Endothelial cell of umbilical vein (primary cell): ENCODE measurements at regions not wholly inside any gene's neighbourhood (a gene's known extent, or its start where the extent isn't known, plus 50 kb on each side); places are given as distances from the start of the nearest gene placed in this dataset.

Experiments used
- BruUV-seq: library from RNA; stranded (reverse); fragments of 400-500 nt; replicated peaks from 2 replicates; lab custom pipeline; 2021; lab: Mats Ljungman, UMichigan
- CTCF ChIA-PET: fragments of 300-600, 350-600 bp; sonication (Branson Sonifier 250); formaldehyde crosslinking; loops from one replicate; lab custom pipeline; 2021; ENCODE audit warnings: antibody characterized with exemption, inconsistent platforms; lab: Charles Lee
- POLR2A ChIA-PET: fragments of 300-600, 350-600 bp; sonication (Branson Sonifier 250); formaldehyde crosslinking; loops from one replicate; lab custom pipeline; 2021; ENCODE audit warnings: antibody characterized with exemption, inconsistent platforms; lab: Charles Lee
- DNase-seq: peaks from one replicate; pipeline ENCODE4 v3.0.0-alpha.2; 2011; ENCODE audit warnings: low read depth, low spot score
- FAIRE-seq: peaks from 2 replicates; lab custom pipeline; 2011; peaks lifted over from hg19 to GRCh38; lab: Jason Lieb, UNC
- H2AFZ ChIP-seq: 2 replicates; pipeline ENCODE4 v1.6.0; 2012; ENCODE audit warnings: low read depth, low read length, control low read depth, inconsistent platforms
- H3K27ac ChIP-seq: 2 replicates; pipeline ENCODE4 v1.5.1; 2011; ENCODE audit warnings: low read depth, mild to moderate bottlenecking, control low read depth, low read length, moderate library complexity; ENCODE audit not compliant: insufficient read depth
- H3K27me3 ChIP-seq, 2 experiments: 2 replicates each; pipeline versions ENCODE4 v1.6.0 to v1.6.1; 2011; ENCODE audit warnings: low read length in 2 of 2, mixed read lengths in 1 of 2; ENCODE audit not compliant: control insufficient read depth in 2 of 2, insufficient read depth in 2 of 2
- H3K36me3 ChIP-seq, 2 experiments: 2 replicates in 1 of 2; 3 replicates in 1 of 2; pipeline ENCODE4 v1.5.1; 2011; ENCODE audit warnings: low read length in 2 of 2, mild to moderate bottlenecking in 1 of 2, moderate library complexity in 1 of 2; ENCODE audit not compliant: control insufficient read depth in 2 of 2, insufficient read depth in 2 of 2; ENCODE audit errors: extremely low read depth in 1 of 2
- H3K4me1 ChIP-seq: 3 replicates; pipeline ENCODE4 v1.5.1; 2011; ENCODE audit warnings: mild to moderate bottlenecking, low read length; ENCODE audit not compliant: control insufficient read depth, insufficient read depth; ENCODE audit errors: extremely low read depth
- H3K4me2 ChIP-seq: 2 replicates; pipeline ENCODE4 v1.6.1; 2011; ENCODE audit warnings: low read length, control low read depth, mixed read lengths; ENCODE audit not compliant: insufficient read depth
- H3K4me3 ChIP-seq, 3 experiments: fragments of 200-600 bp in 1 of 3; sonication (generic), shearing (Covaris generic) in 1 of 3; replicated peaks in 1 of 3; 2 replicates each; pipeline ENCODE4 v1.5.1; 2011 to 2016; ENCODE audit warnings: control low read depth in 3 of 3, low read length in 3 of 3, mild to moderate bottlenecking in 2 of 3, inconsistent platforms in 1 of 3, low read depth in 1 of 3, moderate library complexity in 1 of 3; ENCODE audit not compliant: insufficient read depth in 1 of 3
- H3K79me2 ChIP-seq: 2 replicates; pipeline ENCODE4 v1.6.0; 2012; ENCODE audit warnings: low read length, inconsistent platforms; ENCODE audit not compliant: control insufficient read depth, insufficient read depth
- H3K9ac ChIP-seq: replicated peaks from 2 replicates; pipeline ENCODE3; 2011; ENCODE audit warnings: low read length, control low read depth; ENCODE audit not compliant: insufficient read depth; ENCODE audit errors: extremely low read depth
- H3K9me1 ChIP-seq: replicated peaks from 3 replicates; pipeline ENCODE4 v1.6.0; 2011; ENCODE audit warnings: mild to moderate bottlenecking, low read length; ENCODE audit not compliant: control insufficient read depth, insufficient read depth; ENCODE audit errors: extremely low read depth
- H3K9me3 ChIP-seq: replicated peaks from 2 replicates; pipeline ENCODE4 v1.5.1; 2012; ENCODE audit warnings: low read length, inconsistent platforms; ENCODE audit not compliant: control insufficient read depth, insufficient read depth
- H4K20me1 ChIP-seq: replicated peaks from 2 replicates; pipeline ENCODE3; 2011; ENCODE audit warnings: mild to moderate bottlenecking, low read length; ENCODE audit not compliant: control insufficient read depth, insufficient read depth; ENCODE audit errors: extremely low read depth
- CTCF ChIP-seq, 2 donors: IDR thresholded peaks; 1 replicate in 1 of 2; 2 replicates in 1 of 2; pipeline ENCODE4 v1.5.1; 2011; ENCODE audit warnings: low read length in 2 of 2, mild to moderate bottlenecking in 2 of 2, moderate library complexity in 2 of 2, control low read depth in 1 of 2, inconsistent platforms in 1 of 2, low read depth in 1 of 2; ENCODE audit not compliant: insufficient read depth in 1 of 2; ENCODE audit errors: extremely low read depth in 1 of 2
- EZH2 ChIP-seq: IDR thresholded peaks from 2 replicates; pipeline ENCODE4 v1.6.1; 2012; ENCODE audit warnings: borderline replicate concordance, low read depth, mild to moderate bottlenecking, moderate library complexity, low read length, inconsistent platforms; ENCODE audit not compliant: severe bottlenecking
- FOS ChIP-seq: IDR thresholded peaks from 2 replicates; pipeline ENCODE4 v1.6.1; 2011; ENCODE audit warnings: mild to moderate bottlenecking, low read length, moderate library complexity, borderline replicate concordance; ENCODE audit not compliant: insufficient read depth
- GATA2 ChIP-seq: IDR thresholded peaks from 2 replicates; pipeline ENCODE4 v1.7.0; 2011; ENCODE audit warnings: low read depth, mild to moderate bottlenecking, moderate library complexity, mixed read lengths, low read length; ENCODE audit not compliant: insufficient read length, insufficient read depth
- JUN ChIP-seq: IDR thresholded peaks from 2 replicates; pipeline ENCODE4 v1.6.1; 2011; ENCODE audit warnings: borderline replicate concordance, low read depth; ENCODE audit not compliant: insufficient read length, insufficient read depth
- MAX ChIP-seq: IDR thresholded peaks from 2 replicates; pipeline ENCODE4 v1.6.1; 2011; ENCODE audit not compliant: insufficient read depth, insufficient read length
- MYC ChIP-seq: IDR thresholded peaks from one replicate; pipeline ENCODE4 v1.6.1; 2011; ENCODE audit warnings: mild to moderate bottlenecking, low read depth, low read length
- POLR2A ChIP-seq: IDR thresholded peaks from 2 replicates; pipeline ENCODE4 v1.6.1; 2012; ENCODE audit warnings: low read depth, mild to moderate bottlenecking, control low read depth, low read length
- POLR2AphosphoS5 ChIP-seq: IDR thresholded peaks from 2 replicates; pipeline ENCODE4 v1.6.1; 2012; ENCODE audit warnings: low read depth, mild to moderate bottlenecking, control low read depth, low read length, moderate library complexity; ENCODE audit not compliant: insufficient read depth
- dilution Hi-C: fragments of 300-500 bp; cut with MboI; formaldehyde crosslinking; loops from one replicate; pipeline ENCODE4 v1.15.0; 2019; ENCODE audit warnings: low sequenced_read_pairs; ENCODE audit not compliant: extremely low pct_ligation_motif_present
- intact Hi-C: fragments of 100-400 bp; cut with micrococcal nuclease; formaldehyde crosslinking; loops from one replicate; pipeline ENCODE4 v1.10.0; 2022

DNA sequence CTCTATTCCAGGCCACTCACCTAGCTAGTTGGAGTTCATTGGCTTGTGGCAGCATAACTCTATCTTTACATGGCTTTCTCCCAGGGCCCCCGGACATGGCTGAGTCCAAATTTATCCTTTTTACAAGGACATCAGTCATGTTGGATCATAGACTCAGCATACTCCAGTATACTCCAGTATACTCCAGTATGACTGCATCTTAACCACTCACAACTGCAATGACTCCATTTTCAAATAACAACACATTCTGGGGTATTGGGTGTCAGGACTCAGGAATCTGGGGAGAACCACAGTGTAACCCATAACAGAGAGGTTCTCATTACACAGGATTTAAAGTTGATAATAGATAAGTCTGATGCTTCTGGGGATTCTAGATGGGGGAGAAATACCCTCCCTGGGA lies 53.8 kb upstream of the TSHZ2 start:
- Histone ChIP-seq H3K36me3 (no peaks in the 10 kb centered on the region), H3K27me3 (no peaks in the 10 kb centered on the region), H3K4me3 (no peak overlapping the region), H3K4me1 (no peaks in the 10 kb centered on the region), H3K9me3 (peaks cover 2% of the 10 kb centered on the region), H3K4me2 (no peak overlapping the region), H3K79me2 (no peaks in the 10 kb centered on the region), H3K9me1 (no peaks in the 10 kb centered on the region), H3K9ac (no peak overlapping the region), H2AFZ (no peak overlapping the region), H3K27ac (no peak overlapping the region), H4K20me1 (no peaks in the 10 kb centered on the region)
- DNase-seq (no peak), FAIRE-seq (no peak)
- dilution Hi-C loops (no loop called here), intact Hi-C loops (no loop called here)
- BruUV-seq, result no TSS peak
- ChIA-PET POLR2A (no interaction called here), CTCF (no interaction called here)
- no peak for TF ChIP-seq JUN
- no peak for TF ChIP-seq GATA2
- no peak for TF ChIP-seq MAX
- no peak for TF ChIP-seq EZH2
- TF ChIP-seq MYC, result no peak
- TF ChIP-seq POLR2AphosphoS5, result no peak
- TF ChIP-seq CTCF (IDR thresholded peaks at IDR 0.05; ENCODE audit: extremely low read depth in 1 of 2, insufficient read depth in 1 of 2, low read depth in 1 of 2, low read length in 2 of 2), result no peak
- TF ChIP-seq FOS, result no peak
- no peak for TF ChIP-seq POLR2A
